ENCODE measurements at regions not wholly inside any gene's neighbourhood (a gene's known extent, or its start where the extent isn't known, plus 50 kb on each side); places are given as distances from the start of the nearest gene placed in this dataset.

DNA sequence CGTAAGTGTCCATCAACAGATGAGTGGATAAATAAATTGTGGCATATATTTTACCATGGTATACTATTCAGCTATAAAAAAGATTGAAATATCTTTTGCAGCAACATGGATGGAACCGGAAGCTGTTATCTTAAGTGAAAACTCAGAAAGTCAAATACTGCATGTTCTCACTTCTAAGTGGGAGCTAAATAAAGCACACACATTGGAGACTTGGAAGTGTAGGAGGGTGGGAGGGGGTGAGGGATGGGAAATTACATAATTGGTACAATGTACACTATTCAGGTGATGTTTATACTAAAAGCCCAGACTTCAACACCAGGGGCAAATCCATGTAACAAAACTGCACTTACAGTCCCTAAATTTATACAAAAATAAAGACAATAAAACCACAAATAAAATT is 72.6 kb upstream of the SPRY1 start:
- no peak for DNase-seq (ENCODE audit: low spot score)

DNA sequence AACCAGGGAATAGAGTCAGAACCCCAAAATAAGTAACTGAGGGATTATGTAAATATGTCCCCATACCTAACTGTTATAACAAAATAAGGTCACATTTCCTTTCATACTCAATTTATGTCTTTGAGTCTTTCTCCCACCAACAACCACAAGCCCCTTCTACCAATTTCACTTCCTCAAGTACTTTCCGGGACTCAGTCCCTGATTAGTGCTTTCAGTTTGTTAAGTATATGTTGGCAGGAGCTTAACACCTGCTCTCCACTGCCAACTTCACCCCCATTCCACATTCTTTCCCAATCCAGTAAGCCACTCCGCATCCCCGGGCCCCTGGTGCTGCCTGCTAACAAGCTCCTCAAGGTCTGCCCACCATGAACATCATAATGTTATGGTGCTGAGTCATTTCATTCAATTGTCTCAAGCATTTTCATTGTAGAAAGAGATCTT is 71.3 kb upstream of the SPRY1 start:
- DNase-seq (ENCODE audit: low spot score) = no peak

DNA sequence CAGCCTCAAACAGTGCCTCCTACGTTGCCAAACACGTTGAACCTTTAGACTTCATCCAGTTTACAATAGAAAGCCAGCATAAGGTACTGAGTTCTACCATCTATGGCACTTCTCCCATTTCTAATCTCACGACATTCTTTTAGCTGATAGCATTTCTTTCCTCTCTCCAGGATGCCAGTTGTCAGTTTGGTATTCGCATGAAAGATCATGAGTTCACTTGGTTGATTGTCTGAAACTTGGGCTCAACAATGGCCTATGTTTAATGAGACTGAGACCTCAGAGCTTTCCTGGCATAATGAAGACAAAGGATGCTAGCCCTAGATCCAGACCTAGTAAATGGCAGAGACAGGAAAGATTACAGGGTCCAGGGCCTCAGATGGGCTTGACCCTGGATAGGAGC is 69.2 kb upstream of the SPRY1 start:
- no peak for DNase-seq (ENCODE audit: low spot score)

DNA sequence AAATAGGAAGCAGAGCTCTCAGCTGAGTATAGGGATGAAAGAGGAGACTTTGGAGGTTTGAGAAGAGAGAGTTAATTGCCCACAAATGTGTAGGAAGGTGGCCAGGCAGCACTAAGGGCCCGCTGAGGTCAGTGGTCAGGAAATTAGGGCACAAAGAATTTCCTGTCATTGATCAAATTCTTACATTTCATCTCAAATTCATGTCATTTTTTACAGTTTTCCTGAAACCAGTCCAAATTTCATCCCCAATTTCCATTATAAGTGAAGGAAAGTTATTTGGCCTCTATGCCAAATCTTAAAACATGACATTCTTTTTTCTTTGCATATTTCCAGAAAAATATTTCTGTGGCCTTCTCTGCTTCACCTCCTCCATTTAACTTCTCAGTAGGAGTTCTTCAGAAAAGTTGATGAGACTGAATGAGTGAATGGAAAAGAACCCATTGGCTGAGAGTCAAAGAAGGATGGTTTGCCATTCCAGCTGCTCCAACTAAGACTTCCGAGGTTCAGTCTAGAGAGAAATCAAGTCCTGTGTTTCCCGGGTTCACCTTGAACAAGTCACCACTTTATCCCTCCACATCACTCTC is 68.7 kb upstream of the SPRY1 start:
- no peak for DNase-seq (ENCODE audit: low spot score)

DNA sequence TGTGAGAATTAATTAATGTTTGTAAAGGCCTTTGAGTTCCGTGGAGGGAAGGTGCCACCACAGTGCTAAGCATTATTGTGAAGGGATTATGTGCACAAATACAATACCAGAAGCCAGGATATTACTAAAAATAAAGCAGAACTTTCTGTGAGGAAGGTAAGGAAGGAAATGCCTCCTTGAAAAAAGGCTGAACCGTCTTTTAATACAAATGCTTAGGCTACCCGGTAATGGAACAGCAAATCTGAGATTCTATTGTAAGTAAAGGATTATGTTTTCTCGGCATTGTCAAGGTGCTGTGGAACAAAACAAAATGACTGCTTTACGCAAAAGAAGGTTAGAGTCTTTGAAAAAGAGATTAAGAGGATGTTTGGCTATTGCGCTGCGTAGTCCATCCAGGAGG is 57.9 kb upstream of the SPRY1 start:
- DNase-seq (ENCODE audit: low spot score) = no peak

DNA sequence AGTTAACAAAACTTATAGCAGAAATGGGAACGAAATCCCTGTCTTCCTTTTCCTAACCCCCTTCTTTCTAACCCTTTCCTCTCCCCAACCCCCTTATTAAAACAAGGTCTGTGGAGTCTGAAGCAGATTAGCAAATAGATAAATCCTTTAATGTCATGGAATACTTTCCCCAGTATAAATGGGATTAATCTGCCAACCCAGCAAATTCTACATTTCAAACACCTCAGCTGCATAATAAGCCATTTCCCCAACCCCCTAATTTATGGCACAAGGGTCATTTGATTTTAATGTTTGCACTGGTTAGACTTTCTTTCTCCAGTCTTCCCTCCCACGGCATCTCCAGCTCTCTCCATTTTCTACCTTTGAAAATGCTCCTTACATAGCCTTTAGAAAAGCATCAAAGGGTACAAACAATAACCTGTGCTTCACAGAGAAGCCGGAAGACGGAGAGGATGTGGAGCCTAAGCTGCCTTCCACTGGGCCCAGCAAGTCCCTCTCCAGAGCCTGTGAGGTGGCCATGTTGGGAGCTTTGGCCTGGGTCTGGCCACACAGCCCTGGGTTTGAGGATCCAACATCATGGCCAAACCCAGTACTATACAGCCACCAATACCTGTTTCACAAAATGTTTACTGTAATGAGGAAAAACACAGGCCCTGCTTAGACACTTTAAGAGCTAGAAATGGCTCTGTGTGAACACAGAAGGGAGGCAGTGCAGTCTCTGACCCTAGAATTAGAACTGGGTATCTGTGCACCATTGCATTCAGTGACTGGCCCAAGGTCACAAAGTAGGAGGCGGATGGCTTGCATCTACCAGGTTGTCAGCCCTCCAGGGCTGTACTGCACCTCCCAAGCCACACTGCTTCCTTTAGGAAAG is 56.9 kb upstream of the SPRY1 start:
- no peak for DNase-seq (ENCODE audit: low spot score)

DNA sequence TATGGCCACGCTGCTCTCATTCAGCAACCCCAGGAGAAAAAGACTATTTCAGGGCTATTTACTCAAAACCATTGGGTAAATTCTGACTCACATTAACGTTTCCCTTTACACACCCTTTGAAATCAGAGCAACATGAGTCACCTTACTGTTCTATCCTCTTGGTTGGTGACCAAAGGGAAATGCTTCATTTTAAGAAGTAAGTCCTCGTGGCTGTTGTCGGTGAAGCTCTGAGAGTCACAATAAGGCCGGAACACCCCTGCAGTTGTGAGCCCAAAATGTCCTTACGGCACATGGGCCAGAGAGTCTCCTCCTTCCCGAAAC is 56.3 kb upstream of the SPRY1 start:
- no peak for DNase-seq (ENCODE audit: low spot score)

DNA sequence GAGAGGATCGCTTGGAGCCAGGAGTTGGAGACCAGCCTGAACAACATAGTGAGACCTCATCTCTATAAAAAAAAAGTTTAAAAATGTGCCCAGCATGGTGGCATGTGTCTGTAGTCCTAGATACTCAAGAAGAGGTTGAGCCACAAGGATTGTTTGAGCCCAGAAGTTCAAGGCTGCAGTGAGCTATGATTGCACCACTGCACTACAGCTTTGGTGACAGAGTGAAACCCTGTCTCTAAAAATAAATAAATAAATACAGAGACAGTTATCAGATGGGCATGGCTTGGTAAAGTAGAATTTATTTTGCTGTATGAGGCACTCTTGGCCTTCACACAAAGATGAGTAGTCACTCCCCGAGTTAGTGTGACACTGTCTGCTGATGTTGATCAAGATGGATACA is 54.1 kb upstream of the SPRY1 start:
- DNase-seq (ENCODE audit: low spot score) = no peak

DNA sequence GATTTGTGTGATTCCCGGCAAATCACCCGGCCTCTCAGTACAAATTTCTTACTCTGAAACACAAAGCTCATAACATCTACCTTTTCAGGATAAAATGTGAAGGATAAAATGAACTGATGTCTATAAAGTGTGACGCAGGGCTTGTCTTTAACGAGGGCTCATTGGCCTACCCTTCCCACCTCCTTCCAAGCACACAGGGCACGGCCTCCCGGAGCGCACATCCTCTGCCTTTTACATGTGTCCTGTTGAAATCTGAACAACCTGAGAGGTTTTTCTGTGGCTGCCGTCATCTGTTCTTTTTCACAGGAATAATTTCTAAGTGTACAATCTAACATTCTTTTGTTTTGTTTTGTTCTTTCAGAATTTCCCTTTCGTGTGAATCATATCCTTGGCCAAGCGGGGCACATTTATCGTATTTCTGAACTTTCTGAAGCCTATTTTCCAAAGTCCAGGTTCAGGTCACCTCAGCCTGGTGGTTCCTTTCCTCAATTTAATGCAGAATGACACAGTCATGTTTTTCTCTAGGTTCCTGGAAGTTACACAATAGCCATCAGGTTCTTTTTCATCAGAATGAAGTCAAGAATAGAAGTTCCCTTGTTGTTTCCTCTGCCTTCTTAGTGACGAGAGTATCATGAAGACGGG is 53.1 kb upstream of the SPRY1 start:
- no peak for DNase-seq (ENCODE audit: low spot score)

DNA sequence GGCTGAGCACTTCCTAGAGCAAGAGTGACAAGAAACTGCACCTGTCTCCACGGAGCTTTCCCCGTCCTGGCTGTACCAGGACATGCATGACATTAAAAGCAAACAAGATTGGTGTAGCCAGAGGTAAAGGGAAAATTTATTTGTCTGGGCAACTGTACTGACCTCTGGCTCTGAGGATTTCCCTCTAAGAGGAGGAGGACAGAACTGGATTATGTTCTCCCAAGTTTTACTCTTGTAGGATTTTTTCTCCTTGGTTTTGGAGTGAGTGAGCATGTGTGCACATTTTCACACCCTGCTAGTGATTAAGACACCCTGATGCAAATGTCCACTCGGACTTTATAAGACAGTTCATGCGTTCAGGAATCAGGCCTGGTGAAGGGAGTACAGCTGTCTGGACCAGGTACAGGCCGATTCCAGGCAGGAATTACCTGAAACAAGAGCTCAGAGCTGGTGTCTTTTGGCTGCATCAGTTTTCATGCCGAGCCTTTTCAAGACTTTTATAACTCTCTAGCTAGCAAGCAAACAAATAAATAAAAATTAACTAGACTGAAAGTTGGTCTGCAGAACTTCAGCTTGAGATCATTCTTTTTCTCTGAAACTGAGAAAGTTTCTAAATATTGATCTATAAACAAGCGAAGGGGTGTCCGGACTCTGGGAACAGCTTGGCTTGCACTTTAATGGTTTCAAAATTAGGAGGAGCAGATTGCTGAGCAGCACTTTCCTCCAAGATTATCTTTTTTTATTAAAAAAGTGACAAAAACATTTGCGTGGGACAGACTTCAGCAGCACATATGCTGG is 51.3 kb upstream of the SPRY1 start:
- DNase-seq (ENCODE audit: low spot score) = no peak

DNA sequence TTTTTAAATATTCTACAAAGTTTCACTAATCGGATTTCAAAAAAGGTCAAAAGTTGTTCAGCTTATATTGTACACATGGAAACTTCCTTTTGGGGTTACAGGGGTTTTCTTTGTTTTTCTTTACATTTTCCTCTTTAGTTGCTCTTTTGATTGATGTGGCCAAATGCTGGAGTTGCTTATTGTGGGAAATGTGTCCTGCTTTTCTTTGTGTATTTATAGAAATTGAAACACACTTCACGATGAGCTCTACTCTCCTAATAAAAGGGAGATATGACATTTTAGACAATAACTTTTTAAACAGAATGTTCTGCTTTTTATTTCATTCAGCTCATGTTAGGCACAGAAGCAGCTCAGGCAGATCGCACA is 50.7 kb upstream of the SPRY1 start:
- DNase-seq (ENCODE audit: low spot score) = no peak

DNA sequence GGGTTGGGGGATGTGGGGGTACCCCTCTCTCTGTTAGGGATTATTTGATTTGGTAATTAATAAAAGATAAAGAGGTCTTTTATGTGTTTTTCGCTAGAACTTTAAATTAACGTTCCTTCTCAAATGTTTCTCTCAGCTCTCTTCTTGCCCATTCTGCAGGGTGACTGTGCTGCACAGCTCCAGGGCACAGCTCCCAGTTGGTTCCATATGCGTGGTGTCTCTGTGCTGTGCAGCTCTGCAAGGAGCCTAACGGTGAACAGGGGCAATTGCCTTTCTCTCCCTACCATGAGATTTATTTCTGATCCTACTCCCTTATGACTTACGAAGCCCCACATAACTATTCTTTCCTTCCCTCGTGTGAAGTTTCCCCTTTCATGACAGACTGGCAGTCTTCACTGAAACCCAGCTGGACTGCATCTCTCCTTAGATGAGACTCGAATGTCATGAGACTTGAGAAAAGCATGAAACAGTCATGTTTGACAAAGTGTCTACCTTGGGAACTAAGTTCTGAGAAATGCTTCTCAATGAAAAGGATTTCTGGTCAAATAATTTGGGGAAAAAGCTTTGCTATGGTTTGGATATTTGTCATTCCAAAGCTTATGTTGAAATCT is 50.2 kb upstream of the SPRY1 start:
- no peak for DNase-seq (ENCODE audit: low spot score)

All from ureter (tissue), 1 donor.